Stimulated activated CD4-positive, alpha-beta T cell treated with anti-CD3 and anti-CD28 coated beads, Interleukin-12 subunit alpha, Interleukin-12 subunit beta, amount 100 ng/mL, for 48 hours (primary cell): ENCODE measurements at regions not wholly inside any gene's neighbourhood (a gene's known extent, or its start where the extent isn't known, plus 50 kb on each side); places are given as distances from the start of the nearest gene placed in this dataset.
"Not testable (repeated sequence)": the region's sequence is repeated elsewhere in the genome, so short reads cannot be mapped to it uniquely, and the experiment has no call there.

ENCODE experiments used
- DNase-seq, 3 donors: peaks; one replicate each; pipeline ENCODE4 v3.0.0-alpha.2; 2020; ENCODE audit warnings: low read depth in 2 of 3, low spot score in 1 of 3

- DNase-seq: no peak
Measured at GRCh38 chr16:50497592-50497991, 50.6 kb upstream of the NKD1 start.

GRCh38 chr16:50496990-50497389 is 51.2 kb upstream of the NKD1 start:
- DNase-seq: no peak

GRCh38 chr16:50495673-50496072 is 52.5 kb upstream of the NKD1 start:
- no peak for DNase-seq

GRCh38 chr16:50494501-50495491 is 53.4 kb upstream of the NKD1 start:
- no peak for DNase-seq

- DNase-seq: no peak
Measured at GRCh38 chr16:50491516-50491915, 56.7 kb upstream of the NKD1 start.

- DNase-seq: no peak
Measured at GRCh38 chr16:50490828-50491227, 57.4 kb upstream of the NKD1 start.

GRCh38 chr16:50489182-50489581 is 59.0 kb upstream of the NKD1 start:
- DNase-seq: no peak

GRCh38 chr16:50487528-50487927 is 60.7 kb upstream of the NKD1 start:
- no peak for DNase-seq

GRCh38 chr16:50486162-50486561 is 62.0 kb upstream of the NKD1 start:
- DNase-seq: not testable (repeated sequence)

GRCh38 chr16:50485232-50485631 is 63.0 kb upstream of the NKD1 start:
- no peak for DNase-seq

- DNase-seq: no peak
Measured at GRCh38 chr16:50482271-50482670, 65.9 kb upstream of the NKD1 start.

GRCh38 chr16:50480206-50480605 is 68.0 kb upstream of the NKD1 start:
- DNase-seq: no peak

GRCh38 chr16:50479771-50480170 is 68.4 kb upstream of the NKD1 start:
- DNase-seq: no peak

- no peak for DNase-seq
Measured at GRCh38 chr16:50478773-50479149, 69.4 kb upstream of the NKD1 start.

GRCh38 chr16:50478075-50478772 is 70.0 kb upstream of the NKD1 start:
- no peak for DNase-seq

GRCh38 chr16:50476486-50477255 is 71.5 kb upstream of the NKD1 start:
- DNase-seq: no peak

- DNase-seq: no peak
Measured at GRCh38 chr16:50475170-50475569, 73.0 kb upstream of the NKD1 start.

- peak in 1 of 3 donors; percentile 7 for DNase-seq
Measured at GRCh38 chr16:50474138-50474537, 74.1 kb upstream of the NKD1 start.

- DNase-seq: peak in 1 of 3 donors; percentile 8
Measured at GRCh38 chr16:50473356-50473945, 74.7 kb upstream of the NKD1 start.

GRCh38 chr16:50472472-50472871 is 75.7 kb upstream of the NKD1 start:
- DNase-seq: no peak

- no peak for DNase-seq
Measured at GRCh38 chr16:50470687-50471086, 77.5 kb upstream of the NKD1 start.
